GM19025 (cell line): ENCODE measurements at regions not wholly inside any gene's neighbourhood (a gene's known extent, or its start where the extent isn't known, plus 50 kb on each side); places are given as distances from the start of the nearest gene placed in this dataset.

Experiments
- ATAC-seq: cut with Tn5 transposase; IDR thresholded peaks from one replicate; pipeline ENCODE4 v1.9.1; 2021; ENCODE audit warnings: mild to moderate bottlenecking, low read depth, moderate library complexity; ENCODE audit not compliant: unreplicated experiment

DNA sequence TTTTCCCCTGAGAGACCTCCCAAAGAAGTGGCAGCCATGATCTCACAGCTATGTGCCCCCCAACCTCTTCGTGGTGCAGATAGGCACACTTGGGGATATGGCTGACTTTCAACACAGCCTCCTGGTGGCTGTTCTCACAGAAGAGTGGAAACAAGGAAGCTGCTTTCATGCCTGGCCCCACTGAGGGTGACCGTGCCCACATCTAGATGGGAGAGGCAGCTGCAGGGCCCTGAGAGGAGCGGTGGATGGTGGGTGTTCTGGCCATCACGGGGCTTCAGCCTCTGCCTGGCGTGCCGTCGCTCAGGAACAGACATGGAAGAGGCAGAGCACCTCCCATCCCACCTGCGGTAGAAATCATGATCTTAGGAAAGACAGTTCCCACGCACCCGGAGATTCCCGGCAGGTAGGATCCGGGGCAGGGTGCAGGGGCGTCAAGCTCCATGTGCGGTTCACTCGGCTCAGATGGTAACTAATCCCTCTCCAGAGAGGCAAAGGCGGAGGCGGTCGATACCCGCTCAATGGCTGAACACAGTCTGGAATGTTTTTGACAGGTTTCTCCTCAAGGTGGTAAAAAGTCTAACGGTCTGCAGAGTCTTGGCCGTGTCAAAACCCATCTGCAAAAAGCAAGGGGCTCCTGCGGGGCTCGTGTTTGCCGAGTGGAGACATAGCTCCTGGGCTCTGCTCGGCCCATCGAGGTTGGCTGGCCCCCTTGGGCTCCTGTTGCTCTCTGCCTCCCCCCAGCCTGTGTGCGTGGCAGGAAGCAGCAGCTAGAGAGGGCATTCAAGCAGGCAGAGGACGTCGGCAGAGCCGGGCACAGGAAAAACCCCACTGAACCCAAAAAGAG, 225.2 kb upstream of the RTL1 start:
- ATAC-seq: no peak

DNA sequence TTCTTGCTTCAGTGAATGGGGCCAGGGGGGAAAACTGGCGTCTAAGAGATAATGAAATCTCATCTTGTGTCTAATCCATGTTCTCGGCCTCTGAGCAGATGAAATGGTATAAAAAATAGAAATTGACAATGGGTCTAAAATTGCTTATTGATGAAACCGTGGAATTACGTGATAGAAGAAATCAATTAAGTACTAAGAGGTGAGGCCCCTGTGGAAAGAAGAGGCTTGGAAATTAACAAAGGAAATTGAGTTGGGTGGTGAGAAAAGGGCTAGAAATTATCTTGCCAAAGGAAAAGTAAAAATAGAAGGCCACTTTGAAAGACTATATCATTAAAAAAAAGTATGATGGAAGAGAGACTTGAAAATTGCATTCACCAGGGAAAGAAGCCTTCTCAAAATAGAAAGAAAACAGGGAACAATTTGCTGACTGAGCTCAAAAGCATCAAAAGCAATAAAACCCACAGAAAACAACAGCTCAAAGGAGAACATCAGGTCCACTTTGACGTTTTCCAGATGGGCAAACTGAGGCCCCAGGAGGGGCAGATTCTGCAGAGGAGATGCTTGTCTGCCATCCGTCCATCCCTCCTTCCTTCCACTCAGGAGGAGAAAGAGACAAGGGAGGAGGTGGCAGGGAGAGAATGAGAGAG, 226.1 kb upstream of the RTL1 start:
- ATAC-seq: no peak

DNA sequence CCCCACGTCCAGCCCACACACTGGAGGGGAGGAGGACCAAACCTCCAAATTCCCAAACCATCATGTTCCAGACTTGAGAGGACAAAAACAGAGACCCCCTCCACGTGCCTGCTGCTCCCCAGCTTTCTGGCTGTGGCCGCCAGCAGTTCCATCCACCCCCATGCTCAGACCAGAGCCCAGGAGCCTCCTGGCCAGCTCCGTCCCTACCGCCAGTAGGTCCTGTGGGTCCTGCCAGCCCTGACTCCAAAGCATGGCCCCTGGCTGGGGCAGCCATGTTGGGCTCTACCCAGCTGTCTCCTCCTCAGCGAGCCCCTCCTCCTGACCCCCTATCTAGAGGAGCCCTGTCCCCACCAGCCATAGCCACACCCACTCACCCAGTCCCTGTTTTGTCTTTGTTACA, 227.3 kb upstream of the RTL1 start:
- no peak for ATAC-seq

GRCh38 chr14:101131451-101131916, 228.0 kb upstream of the RTL1 start:
- no peak for ATAC-seq

- ATAC-seq: no peak
Observed at GRCh38 chr14:101132051-101132571, 228.6 kb upstream of the RTL1 start.

- no peak for ATAC-seq
Observed at GRCh38 chr14:101132588-101132987, 229.1 kb upstream of the RTL1 start.

DNA sequence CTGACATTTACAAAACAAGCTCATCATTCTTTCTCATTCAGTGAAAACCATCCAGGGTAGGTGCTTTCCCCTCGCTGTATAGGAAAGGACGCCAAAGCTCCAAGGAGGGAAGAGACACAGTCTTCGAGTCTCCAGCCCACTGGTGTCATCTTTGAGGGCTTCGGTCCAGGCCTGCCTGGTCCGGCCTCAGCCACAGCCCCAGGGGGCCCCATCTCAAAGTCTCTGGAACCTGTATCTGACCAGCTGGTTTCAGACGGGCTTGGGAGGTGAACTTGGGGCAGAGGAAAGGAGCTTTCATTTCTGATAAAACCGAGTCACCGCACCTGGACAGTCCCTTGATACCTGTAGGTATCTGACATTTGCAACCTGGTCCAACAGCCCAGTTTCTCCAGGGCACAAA, 229.5 kb upstream of the RTL1 start:
- no peak for ATAC-seq

DNA sequence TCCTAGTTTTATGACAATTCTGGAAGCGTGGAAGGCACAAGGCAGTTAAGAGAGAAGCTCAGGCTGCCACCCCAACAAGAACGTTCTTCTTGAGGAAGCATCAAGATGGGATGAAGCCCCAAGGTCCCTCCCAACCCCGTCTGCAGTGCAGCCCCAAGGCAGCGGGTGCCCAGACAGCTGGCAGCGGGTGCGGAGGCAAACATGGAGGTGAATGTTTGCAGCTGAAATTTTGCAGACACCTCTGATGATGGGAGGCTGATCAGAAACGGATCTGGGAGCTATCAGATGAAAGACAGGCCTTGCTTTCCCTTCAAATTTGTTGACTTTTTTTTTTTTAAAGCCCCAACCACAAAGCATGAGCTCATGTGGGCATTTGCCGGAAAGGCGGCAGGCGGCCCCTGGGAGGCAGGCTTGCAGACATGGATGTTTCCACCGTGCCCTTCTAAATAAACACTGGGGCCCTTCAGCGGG, 230.7 kb upstream of the RTL1 start:
- ATAC-seq: no peak

DNA sequence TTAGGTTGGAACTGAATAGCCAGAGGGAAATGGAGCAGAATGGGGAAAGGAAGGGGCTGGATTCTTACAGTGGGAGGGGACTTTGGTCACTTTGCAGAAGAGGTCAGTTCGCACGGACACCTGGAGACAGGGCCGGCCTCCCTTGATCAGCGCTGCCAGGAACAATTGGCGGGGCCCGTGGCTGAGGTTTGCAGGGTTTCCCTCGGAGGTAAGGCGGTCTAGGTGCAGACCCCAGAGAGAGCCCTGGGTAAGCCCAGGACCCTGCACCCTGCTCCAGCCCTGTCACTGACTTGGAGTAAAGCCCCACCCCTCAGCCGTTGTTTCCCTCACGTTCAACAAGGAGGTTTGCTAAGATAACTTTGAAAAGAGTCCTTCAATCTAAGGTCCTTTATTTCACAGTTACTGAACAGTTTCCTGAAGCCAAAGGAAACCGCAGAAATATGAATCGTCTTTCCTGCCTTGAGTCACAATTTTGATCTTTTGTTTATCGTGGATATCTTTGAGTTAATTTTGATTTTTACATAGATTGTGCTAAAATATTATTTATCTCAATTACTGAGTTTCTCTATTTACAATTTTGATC, 231.4 kb upstream of the RTL1 start:
- ATAC-seq: no peak

DNA sequence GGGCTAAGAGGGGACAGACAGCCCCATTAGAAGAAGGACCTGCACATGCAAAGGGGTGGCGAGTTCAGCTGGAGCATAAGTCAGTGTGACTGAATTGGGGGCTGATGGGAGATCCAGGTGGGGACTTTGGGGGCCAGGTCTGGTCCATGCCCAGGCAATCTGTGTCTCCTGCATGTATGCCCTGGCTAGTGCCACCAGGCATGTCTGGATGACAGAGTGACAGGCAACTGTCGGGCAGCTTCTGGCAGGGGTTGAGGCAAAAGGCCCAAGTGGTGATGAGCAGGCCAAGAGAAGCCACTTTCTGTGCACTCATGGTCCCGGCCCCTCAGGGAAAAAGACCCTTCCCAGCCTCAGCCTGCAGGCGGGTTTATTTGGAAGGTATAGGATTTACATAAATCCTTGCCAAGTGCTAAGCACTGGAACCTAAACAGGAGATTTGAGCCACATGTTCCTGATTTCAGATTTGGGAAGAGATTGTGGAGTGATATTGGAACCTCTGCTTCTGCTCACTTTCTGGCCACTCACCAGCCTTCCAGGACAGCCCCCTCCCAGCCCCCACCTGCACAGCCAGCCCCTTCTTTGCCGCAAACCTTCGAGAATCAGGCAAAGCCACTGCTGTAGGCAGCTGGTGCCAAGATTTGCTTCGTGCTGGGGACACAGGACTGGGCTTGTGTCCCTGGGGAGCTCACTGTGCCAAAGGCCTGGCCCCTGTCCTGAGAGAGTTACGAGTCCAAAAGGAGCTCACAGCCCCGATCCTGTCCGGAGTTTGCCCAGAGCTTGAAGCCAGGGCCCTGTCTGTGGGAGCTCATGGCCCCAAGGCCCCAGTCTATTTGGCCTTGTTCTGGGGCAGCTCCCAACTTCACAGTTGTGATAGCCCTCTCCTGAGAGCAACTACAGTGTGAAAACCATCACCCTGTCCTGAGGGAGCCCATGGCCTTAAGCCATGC, 232.5 kb upstream of the RTL1 start:
- no peak for ATAC-seq

GRCh38 chr14:101137234-101137633, 233.7 kb upstream of the RTL1 start:
- ATAC-seq: no peak

DNA sequence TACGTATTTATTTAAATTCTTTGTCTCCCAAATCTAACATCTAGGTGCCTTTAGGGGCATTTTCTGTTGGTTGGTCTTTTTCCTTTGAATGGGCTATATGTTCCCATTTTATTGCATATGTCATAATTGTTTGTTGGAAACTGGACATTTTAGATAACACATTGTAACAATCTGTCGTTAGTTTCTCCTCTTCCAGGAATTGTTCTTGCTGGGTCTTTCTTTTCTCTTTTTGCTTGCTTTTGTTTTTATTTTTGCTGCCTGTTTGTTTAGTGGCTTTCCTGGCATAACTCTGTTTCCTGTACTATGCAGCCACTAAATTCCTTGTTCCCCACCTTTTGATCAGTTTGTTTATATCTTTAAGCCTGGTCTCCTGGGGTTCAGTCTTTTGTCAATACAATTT, 244.3 kb upstream of the RTL1 start:
- no peak for ATAC-seq

- ATAC-seq: no peak
Observed at GRCh38 chr14:101150039-101150610, 246.6 kb upstream of the RTL1 start.

GRCh38 chr14:101151226-101151926, 247.9 kb upstream of the RTL1 start:
- ATAC-seq: no peak

DNA sequence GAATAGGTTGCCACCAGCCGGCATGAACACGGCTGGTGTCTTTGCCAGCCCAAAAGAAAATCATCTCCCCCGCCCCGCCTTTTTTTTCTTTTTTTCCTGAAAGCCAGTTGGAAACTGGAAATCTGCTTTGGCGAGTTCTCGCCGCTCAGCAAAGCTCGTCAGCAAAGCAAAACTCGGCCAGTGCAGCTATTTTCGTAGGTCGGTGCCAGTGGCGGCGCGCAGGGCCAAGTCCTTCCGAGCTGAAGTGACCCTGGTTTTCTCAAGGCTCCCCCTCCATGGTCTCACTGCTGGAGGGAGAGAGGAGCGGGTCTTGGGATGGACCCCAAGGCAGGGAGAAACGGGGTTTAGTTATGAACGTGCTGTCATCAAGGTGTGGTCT, 248.4 kb upstream of the RTL1 start:
- ATAC-seq: no peak

GRCh38 chr14:101152855-101153254, 249.3 kb upstream of the RTL1 start:
- no peak for ATAC-seq

GRCh38 chr14:101153691-101154090, 250.2 kb upstream of the RTL1 start:
- no peak for ATAC-seq

DNA sequence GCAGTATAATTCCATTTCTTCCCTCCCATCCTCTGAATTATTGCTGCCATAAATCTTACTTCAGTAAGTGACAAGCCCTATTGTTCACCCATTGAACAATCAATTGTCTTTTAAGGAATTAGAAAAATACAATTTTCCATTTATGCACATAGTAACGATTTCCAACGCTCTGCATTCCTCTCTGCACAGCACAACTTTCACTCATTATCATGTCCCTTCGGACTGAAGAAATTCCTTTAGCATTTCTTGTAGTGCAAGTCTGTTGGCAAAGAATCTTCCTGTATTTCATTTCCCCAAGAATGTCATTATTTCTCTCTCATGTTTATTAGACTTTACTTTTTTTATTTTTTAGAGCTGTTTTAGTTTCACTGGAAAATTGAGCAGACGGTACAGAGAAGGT, 252.1 kb upstream of the RTL1 start:
- ATAC-seq: no peak

DNA sequence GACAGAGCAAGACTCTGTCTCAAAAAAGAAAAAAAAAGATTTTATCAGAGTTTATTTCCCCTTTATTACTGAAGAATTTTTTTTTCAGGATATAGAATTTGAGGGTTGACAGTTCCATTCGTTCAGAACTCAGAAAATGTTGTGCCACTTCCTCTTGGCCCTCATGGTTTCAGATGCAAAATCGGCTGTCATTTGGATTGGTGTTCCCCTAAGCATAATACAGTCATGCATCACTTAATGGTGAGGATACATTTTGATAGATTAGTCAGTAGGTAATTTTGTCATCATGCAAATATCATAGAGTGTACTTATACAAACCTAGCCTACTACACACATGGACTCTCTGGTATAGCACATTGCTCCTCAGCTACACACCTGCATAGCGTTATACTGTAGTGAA, 263.9 kb upstream of the RTL1 start:
- ATAC-seq: no peak
